ENCODE measurements at regions not wholly inside any gene's neighbourhood (a gene's known extent, or its start where the extent isn't known, plus 50 kb on each side); places are given as distances from the start of the nearest gene placed in this dataset.

DNA sequence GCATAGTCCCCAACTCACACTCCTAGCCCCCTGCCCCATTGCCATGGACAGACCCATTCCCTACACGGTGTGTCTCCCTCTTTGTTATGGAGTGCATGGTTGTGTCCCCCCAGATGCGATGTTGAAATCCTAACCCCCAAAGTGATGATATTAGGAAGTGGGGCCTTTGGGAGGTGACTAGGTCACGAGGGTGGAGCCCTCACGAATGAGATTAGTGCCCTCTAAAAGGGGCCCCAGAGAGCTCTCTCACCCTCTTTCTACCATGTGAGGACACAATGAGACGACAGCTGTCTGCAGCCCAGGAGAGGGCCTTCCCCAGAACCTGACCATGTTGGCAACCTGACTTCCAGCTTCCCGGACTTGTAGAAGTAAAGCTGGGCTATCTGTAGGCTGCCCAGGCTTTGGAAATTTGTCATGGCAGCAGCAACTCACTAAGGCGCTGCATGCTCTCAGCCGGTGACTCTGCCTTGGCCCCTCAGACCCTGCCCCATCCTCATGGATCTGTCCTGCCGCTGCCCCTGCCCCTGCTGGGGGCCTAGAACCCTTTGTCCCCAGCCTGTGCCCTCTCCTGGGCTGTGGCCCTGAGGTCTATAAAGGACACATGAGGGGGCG, 318.1 kb upstream of the RTL1 start:
- Mint-ChIP-seq H3K36me3 (no peaks in the 10 kb centered on the region), H3K9me3 (ENCODE audit: low read depth) (no peaks in the 10 kb centered on the region), H3K4me1 (ENCODE audit: low read depth) (no peaks in the 10 kb centered on the region), H3K27ac (no peak overlapping the region), H3K27me3 (peaks cover 1% of the 10 kb centered on the region), H3K4me3 (no peak overlapping the region)

DNA sequence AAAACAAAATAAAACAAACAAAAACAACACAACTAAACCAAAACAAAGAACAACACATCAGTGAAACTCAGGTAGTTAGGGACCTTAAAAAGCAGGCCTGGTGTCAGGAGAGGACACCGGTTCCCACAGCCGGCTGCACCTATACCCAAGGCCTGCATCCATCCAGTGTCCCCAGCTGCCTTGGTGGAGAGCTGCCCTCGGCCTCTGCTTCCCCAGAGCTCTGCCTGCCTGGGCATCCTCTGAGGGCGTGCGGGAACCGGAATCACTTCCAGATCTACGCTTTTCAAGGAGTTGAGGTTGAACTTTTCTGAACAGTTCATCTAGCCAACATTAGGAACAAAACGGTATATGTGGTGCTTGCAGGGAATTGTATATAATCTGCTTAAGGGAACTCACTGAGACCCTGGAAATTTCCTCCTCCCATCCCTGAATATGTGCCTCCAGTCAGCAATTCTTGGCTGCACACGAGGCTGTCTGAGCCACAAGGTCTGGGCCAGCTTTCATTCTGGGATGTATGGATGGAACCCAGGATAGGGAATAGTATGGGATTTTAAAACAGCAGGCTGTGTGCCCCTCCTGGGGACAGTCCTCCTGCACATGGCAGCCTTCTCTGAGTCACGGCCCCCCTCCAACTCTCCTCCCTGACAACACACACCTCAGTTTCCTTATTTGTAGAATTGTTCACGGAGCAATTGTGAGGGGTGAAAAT, 319.0 kb upstream of the RTL1 start:
- peaks cover 1% of the 10 kb centered on the region for H3K27me3 Mint-ChIP-seq
- no peaks in the 10 kb centered on the region for H3K4me1 Mint-ChIP-seq (ENCODE audit: low read depth)
- no peak overlapping the region for H3K4me3 Mint-ChIP-seq
- no peak overlapping the region for H3K27ac Mint-ChIP-seq
- H3K9me3 Mint-ChIP-seq (ENCODE audit: low read depth): no peaks in the 10 kb centered on the region
- H3K36me3 Mint-ChIP-seq: no peaks in the 10 kb centered on the region

DNA sequence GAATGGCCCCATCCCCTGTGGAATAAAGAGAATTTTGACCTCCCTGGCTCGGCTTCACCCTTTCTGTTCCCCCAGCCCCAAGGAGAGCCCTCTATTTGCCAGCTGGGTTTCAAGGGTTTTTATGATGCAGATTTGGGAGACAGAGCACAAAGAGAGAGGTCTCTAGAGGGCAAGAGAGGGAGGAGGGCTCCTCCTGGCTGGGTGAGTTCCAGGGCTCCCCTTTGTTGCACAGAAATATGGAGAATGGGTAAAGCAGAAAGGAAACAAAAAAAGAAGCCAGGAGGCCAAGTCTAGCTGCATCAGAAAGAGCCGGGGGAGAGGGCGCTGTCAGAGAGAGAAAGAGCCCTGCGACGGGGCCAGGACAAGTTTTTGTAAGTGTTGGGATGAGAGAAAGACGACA, 319.6 kb upstream of the RTL1 start:
- Mint-ChIP-seq H3K27ac (no peak overlapping the region), H3K4me3 (no peak overlapping the region), H3K4me1 (ENCODE audit: low read depth) (no peaks in the 10 kb centered on the region), H3K36me3 (no peaks in the 10 kb centered on the region), H3K9me3 (ENCODE audit: low read depth) (no peaks in the 10 kb centered on the region), H3K27me3 (peaks cover 1% of the 10 kb centered on the region)

DNA sequence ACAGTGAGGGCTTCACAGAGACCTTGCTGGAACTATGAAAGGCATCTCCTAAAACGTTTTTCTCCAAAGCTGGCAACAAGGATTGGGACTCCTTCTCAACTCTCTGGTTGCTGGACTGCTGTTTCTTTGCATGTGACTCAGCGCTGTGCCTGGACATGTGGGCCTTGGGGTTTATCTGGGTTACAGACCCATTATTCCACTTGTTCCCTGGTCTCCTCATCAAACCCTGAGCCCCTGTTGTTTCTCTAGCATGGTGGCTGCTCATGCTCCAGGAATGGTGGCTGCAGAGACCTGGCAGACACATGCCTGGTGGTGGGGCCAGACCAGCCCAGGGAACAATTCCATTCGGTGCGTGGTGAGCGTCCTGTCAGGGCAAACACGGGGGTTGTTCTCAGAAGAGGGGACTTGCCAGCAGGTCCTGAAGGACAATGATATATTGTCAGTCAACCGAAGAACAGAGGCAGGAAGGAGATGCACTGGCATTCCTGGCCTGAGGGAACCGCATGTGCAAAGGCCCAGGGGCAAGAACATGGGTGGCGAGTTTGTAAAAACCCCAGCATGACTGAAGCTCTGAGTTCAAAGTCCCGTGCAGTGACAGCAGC, 320.1 kb upstream of the RTL1 start:
- Mint-ChIP-seq H3K36me3 (no peaks in the 10 kb centered on the region), H3K4me3 (no peak overlapping the region), H3K4me1 (ENCODE audit: low read depth) (no peaks in the 10 kb centered on the region), H3K27ac (no peak overlapping the region), H3K9me3 (ENCODE audit: low read depth) (no peaks in the 10 kb centered on the region), H3K27me3 (peaks cover 1% of the 10 kb centered on the region)

DNA sequence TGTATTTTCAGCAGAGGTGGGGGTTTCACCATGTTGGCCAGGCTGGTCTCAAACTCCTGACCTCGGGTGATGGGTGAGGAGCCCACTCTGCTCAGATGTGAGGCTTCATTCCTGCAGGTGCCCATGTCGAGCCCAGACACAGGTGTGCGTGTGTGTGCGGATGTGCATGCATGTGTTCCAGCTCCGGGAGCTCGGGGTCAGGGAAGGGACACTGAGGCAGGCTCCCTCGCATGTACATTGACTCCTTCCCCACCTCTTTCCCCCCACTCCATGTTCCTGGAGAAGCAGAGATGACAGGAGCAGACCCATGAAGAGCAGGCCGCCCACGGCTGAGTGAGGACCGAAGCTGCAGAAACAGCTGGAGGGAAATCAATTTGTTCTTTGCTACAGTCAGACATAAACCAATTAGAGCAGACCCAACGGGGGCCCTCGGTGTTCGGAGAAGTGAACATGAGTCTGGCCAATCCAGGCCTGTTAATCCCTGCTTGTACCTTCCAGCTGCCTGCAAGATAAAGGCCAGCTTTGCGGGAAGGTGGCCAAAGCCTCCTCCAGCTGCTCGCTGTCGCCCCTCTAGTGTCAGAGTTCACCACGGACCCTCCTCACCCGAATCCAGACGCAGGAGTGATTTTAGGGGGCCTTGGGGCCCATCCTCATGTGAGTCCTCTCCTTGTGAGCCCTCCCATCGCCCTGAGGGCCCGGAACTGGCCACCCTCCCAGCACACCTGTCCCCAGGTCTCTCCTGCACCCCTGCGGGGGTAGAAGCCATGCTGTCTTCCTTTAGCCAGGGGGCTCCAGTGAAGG, 321.0 kb upstream of the RTL1 start:
- Mint-ChIP-seq H3K4me3 (no peak overlapping the region), H3K9me3 (ENCODE audit: low read depth) (no peaks in the 10 kb centered on the region), H3K27me3 (peaks cover 1% of the 10 kb centered on the region), H3K27ac (no peak overlapping the region), H3K36me3 (no peaks in the 10 kb centered on the region), H3K4me1 (ENCODE audit: low read depth) (no peaks in the 10 kb centered on the region)

DNA sequence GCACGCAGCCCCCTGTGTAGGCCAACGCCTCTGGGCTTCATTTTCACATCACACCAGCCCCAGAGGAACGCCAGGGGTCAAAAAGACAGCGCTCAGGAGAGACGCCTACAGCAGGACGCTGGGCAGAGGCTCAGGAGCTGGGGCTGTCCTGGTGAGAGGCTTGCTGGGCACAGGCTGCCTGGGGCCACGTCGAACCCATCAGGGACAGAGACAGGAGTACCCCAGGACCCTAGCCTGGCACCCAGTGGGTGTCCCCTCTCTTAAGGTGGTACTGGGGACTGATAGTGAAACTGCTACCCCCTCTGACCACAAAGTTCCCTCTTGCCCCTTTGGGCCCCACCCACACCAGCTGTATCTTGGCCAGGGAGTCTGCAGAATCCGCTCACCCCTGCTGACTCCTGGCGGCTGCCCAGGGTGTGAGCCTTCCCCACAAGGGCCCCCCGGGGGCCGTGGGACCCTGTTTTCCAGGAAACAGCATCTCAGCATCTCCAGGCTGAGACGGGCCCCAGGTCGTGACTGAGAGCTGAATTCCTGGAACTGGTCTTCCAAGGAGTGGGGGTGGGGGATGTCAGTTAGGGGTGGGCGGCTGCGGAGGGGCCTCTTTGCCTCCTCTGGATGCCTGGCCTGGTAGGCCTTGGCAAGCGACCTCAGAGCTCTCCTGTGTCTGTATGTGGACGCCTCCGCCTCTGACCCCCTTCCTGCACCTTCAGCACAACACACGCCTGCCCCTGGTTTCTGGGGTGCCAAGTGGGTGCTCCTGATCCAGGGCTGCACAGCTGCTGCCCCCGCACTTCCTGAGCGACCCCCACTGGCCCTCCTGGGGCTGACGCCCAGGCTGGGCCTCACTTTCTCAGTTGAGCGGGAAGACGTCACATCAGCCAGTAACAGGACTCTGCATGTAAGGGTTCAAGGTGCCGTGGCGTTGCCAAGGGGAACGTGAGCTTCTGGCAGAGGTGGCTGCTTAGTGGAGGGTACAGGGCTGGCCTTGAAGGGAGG, 321.9 kb upstream of the RTL1 start:
- no peak overlapping the region for H3K27ac Mint-ChIP-seq
- no peaks in the 10 kb centered on the region for H3K9me3 Mint-ChIP-seq (ENCODE audit: low read depth)
- peaks cover 1% of the 10 kb centered on the region for H3K27me3 Mint-ChIP-seq

DNA sequence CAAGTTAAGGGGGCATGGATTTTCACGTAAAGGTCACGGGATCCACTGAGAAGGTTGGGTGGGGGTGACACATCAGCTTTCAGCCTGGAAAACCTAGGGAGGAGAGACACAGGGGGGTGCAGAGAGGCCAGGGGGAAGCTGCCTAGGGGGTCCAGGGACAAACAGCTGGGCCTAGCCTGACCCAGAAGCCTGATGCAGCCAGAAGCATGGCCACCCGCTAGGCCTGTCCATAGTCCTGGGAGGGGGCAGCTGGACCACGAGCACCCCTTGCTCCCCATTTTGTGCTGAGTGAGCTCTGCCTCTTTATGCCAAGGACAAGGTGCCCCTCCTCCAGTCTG, 322.7 kb upstream of the RTL1 start:
- Mint-ChIP-seq H3K27ac (no peak overlapping the region), H3K9me3 (ENCODE audit: low read depth) (no peaks in the 10 kb centered on the region), H3K36me3 (no peaks in the 10 kb centered on the region), H3K27me3 (peaks cover 1% of the 10 kb centered on the region), H3K4me3 (no peak overlapping the region), H3K4me1 (ENCODE audit: low read depth) (no peaks in the 10 kb centered on the region)

More for the DNA sequence above, 321.9 kb upstream of the RTL1 start:
- Mint-ChIP-seq H3K36me3 (no peaks in the 10 kb centered on the region), H3K4me3 (no peak overlapping the region), H3K4me1 (ENCODE audit: low read depth) (no peaks in the 10 kb centered on the region)

DNA sequence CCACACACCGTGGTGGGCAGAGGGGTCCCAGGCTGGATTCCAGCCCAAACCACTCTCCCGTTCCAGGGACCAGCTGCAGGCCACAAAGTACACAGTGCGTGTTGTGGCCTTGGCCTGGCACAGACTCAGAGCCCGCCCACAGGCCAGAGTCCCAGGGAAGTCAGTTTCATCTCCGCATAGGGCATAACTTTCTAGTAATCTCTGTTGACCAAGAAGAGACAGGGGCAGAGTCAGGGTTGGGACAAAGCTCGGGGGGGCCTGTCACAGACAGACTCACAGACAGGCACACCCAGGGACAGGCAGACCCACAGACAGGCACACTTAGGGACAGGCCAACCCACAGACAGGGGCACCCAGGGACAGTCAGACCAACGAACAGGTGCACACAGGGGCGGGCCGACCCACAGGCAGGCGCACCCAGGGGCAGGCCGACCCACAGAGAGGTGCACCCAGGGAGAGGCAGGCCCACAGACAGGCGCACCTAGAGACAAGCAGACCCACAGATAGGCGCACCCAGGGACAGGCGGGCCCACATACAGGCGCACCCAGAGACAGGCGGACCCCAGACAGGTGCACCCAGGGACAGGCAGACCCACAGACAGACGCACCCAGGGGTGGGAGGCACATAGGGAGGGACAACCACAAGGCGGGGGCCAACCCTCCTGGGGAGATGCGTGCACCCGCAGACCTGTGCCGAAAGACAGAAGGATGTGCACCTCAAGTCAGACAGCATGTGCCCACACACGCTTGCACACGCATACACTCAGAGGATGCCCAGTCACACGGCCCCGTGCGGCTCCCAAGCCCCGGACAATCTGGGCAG, 323.3 kb upstream of the RTL1 start:
- H3K4me3 Mint-ChIP-seq: no peak overlapping the region
- no peaks in the 10 kb centered on the region for H3K4me1 Mint-ChIP-seq (ENCODE audit: low read depth)
- no peaks in the 10 kb centered on the region for H3K9me3 Mint-ChIP-seq (ENCODE audit: low read depth)
- H3K27ac Mint-ChIP-seq: no peak overlapping the region
- H3K36me3 Mint-ChIP-seq: no peaks in the 10 kb centered on the region
- H3K27me3 Mint-ChIP-seq: peaks cover 1% of the 10 kb centered on the region

DNA sequence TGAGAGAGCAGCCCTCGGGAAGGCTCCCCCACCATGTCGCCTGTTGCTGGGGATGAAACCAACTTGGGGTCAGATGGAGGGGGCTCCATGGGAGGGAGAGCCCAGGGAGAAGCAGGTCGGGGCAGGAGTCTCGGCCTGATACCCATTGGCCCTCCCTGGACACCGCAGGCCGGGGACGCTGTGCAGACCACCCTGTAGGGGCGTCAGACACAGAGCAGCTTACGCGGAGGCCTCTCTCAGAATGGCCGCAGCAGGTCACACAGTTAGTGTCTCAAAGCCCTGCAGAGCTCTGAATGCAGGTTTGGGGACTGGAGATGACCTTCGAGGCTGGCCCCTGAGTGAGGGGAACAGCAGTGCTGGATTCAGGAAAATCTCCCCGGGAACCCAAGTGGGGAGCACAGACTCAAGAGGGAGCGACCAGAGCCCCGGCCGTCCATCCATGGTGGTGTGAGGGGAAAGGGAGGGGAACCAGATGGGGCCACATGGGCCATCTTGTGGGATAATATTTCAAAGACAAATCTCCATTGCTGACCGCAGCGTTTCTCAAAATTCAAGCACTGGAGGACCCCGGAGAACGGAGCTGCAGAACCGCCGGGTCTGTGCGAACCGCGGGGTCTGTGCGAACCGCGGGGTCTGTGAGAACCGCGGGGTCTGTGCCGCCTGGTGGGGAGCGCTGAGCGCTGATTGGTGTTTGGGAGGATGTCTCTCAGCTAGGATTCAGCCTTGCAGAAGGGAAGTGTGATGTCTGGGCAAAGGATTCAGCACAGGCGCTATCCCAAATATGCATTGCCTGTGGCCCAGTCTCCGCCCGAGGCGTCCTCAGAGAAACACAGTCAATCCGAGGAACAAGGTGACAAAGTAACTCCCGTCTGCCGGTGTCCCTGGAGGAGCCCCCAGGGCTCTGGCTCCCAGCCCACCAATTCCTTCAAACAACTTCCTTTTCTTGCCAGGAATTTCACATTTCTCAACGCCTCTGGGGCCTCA, 324.4 kb upstream of the RTL1 start:
- no peaks in the 10 kb centered on the region for H3K36me3 Mint-ChIP-seq
- no peaks in the 10 kb centered on the region for H3K9me3 Mint-ChIP-seq (ENCODE audit: low read depth)
- no peaks in the 10 kb centered on the region for H3K27me3 Mint-ChIP-seq
- H3K4me3 Mint-ChIP-seq: no peak overlapping the region
- H3K27ac Mint-ChIP-seq: no peak overlapping the region
- no peaks in the 10 kb centered on the region for H3K4me1 Mint-ChIP-seq (ENCODE audit: low read depth)

DNA sequence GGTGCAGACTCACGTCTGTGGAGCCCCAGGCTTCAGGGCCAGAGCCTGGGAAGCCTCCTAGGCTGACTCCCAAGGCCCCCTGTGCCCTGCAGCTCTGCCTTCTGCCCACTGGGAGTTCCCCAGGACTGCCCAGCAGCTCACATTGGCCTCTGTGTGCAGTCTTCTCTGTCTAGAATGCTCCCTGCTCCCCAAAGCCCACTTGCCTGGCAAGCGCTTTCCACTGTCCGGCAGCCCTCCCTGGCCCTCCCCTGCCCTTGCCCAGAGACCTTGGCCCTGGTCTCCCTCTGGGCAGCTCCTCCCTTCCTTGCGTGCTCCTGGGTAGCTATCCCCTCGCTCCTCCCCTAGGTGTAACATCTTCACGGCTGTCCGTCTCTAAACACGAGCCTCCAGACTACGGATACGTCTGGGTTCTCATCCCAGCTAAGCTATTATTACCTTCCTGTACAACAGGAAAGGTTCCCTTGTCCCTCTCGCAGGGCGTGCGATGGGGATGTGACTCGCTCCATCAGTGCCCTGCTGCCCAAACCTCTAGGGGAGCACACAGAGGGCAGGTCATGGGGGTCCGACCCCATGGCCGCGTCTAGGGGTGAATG, 325.5 kb upstream of the RTL1 start:
- no peaks in the 10 kb centered on the region for H3K9me3 Mint-ChIP-seq (ENCODE audit: low read depth)
- no peak overlapping the region for H3K4me3 Mint-ChIP-seq
- H3K36me3 Mint-ChIP-seq: no peaks in the 10 kb centered on the region
- no peaks in the 10 kb centered on the region for H3K4me1 Mint-ChIP-seq (ENCODE audit: low read depth)
- no peaks in the 10 kb centered on the region for H3K27me3 Mint-ChIP-seq
- H3K27ac Mint-ChIP-seq: no peak overlapping the region

DNA sequence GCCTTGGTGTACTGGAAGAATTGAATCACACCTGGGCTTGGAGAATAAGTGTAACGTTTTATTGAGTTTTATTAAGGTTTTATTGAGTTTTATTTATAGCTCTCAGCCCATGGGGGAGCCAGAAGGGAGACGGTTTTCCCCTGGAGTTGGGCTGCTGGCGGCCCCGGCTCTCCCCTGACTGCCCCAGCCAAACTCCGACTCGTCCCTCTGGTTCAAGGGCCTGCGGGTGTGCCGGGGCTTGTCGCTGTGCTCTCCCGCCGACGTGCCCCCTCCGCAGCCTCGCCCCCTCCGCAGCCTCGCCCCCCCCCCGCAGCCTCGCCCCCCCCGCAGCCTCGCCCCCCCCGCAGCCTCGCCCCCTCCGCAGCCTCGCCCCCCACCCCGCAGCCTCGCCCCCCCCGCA, 326.1 kb upstream of the RTL1 start:
- H3K4me3 Mint-ChIP-seq: no peak overlapping the region
- no peak overlapping the region for H3K27ac Mint-ChIP-seq
- H3K9me3 Mint-ChIP-seq (ENCODE audit: low read depth): no peaks in the 10 kb centered on the region
- no peaks in the 10 kb centered on the region for H3K27me3 Mint-ChIP-seq
- H3K36me3 Mint-ChIP-seq: no peaks in the 10 kb centered on the region
- no peaks in the 10 kb centered on the region for H3K4me1 Mint-ChIP-seq (ENCODE audit: low read depth)

DNA sequence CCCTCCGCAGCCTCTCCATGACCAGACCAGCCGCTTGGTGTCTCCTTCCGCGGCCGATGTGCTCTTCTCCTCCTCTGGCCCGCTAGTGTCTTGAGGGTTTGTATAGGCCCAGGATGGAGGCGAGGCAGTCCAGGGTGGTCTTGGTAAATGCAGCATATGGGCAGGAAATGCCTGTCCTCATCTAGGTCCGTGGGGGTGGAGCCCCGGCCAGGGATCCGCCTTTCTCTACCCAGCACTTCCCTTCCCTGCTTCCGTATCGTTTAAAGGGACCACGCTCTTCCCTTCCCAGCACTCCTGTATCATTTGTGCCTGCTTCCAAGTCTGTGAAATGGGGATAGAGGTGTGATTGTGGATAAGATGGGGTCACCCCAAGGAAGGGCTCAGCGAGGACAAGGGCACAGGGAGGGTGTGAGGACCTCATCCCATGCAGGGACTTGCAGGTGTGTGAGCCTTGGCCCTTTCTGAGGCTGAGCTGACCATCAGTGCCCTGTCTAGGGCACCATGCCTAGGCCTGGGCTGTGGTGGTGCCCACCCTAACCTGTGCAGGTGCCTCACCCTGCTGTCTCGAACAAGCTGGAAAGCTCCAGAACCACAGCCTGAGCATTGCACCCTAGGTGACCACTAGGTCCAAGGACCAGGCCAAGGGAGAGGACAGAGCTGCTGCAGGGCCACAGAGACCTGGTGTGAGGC, 326.8 kb upstream of the RTL1 start:
- Mint-ChIP-seq H3K4me1 (ENCODE audit: low read depth) (no peaks in the 10 kb centered on the region), H3K27me3 (peaks cover 2% of the 10 kb centered on the region), H3K36me3 (no peaks in the 10 kb centered on the region), H3K4me3 (no peak overlapping the region), H3K27ac (no peak overlapping the region), H3K9me3 (ENCODE audit: low read depth) (no peaks in the 10 kb centered on the region)

Measured in activated naive CD8-positive, alpha-beta T cell (primary cell).